Testis (tissue), 2 donors: ENCODE measurements at regions not wholly inside any gene's neighbourhood (a gene's known extent, or its start where the extent isn't known, plus 50 kb on each side); places are given as distances from the start of the nearest gene placed in this dataset.
A peak's percentile ranks its signal among the peaks of the same experiment; 100 is the strongest.
"Not testable (repeated sequence)": the region's sequence is repeated elsewhere in the genome, so short reads cannot be mapped to it uniquely, and the experiment has no call there.

Source experiments
- DNase-seq: peaks from one replicate; pipeline ENCODE4 v3.0.0-alpha.2; 2019
- H3K27ac ChIP-seq, 2 donors: fragments of 200-600 bp; sonication (generic); one replicate each; pipeline ENCODE4 v1.5.1; 2019
- H3K27me3 ChIP-seq: fragments of 200-600 bp; sonication (generic); one replicate; pipeline ENCODE4 v1.5.1; 2019
- H3K36me3 ChIP-seq: fragments of 200-600 bp; sonication (generic); one replicate; pipeline ENCODE4 v1.5.1; 2017; ENCODE audit warnings: low read depth; ENCODE audit errors: missing control alignments
- H3K4me1 ChIP-seq: fragments of 200-600 bp; sonication (generic); one replicate; pipeline ENCODE4 v1.5.1; 2019
- H3K4me3 ChIP-seq, 2 donors: fragments of 200-600 bp; sonication (generic); one replicate each; pipeline ENCODE4 v1.5.1; 2017 to 2019
- H3K9me3 ChIP-seq: fragments of 200-600 bp; sonication (generic); one replicate; pipeline ENCODE4 v1.5.1; 2017
- POLR2A ChIP-seq: fragments of 450-650 bp; IDR thresholded peaks from one replicate; pipeline ENCODE4 v1.6.1; 2017; ENCODE audit warnings: antibody characterized with exemption, mild to moderate bottlenecking, moderate library complexity
- WGBS, 2 donors: methylation state at CpG; one replicate each; pipeline ENCODE4 v1.1.5; 2018; 5-methylcytosine and 5-hydroxymethylcytosine counted together
- intact Hi-C: fragments of 100-400 bp; cut with DNase I; formaldehyde crosslinking; loops from one replicate; pipeline ENCODE4 v1.15.1; 2023; ENCODE audit warnings: low total_unique reads
- TF ChIP-seq, protein P1 (sequence below), 3 experiments: fragments of 450-650 bp in 2 of 3; fragments of 200-600 bp in 1 of 3; sonication (generic) in 1 of 3; IDR thresholded peaks; one replicate each; pipeline ENCODE4 v1.5.1; 2016 to 2019; ENCODE audit warnings: antibody characterized with exemption in 3 of 3, mild to moderate bottlenecking in 2 of 3, moderate library complexity in 1 of 3

- Histone ChIP-seq H3K27ac (no peak overlapping the region), H3K36me3 (no peaks in the 10 kb centered on the region), H3K4me1 (no peaks in the 10 kb centered on the region), H3K4me3 (no peak overlapping the region), H3K9me3 (no peaks in the 10 kb centered on the region), H3K27me3 (no peaks in the 10 kb centered on the region)
- WGBS, 2 donors = 75 to 83% methylated on average over 4 of the region's 4 CpGs
- TF ChIP-seq, protein P1, sequence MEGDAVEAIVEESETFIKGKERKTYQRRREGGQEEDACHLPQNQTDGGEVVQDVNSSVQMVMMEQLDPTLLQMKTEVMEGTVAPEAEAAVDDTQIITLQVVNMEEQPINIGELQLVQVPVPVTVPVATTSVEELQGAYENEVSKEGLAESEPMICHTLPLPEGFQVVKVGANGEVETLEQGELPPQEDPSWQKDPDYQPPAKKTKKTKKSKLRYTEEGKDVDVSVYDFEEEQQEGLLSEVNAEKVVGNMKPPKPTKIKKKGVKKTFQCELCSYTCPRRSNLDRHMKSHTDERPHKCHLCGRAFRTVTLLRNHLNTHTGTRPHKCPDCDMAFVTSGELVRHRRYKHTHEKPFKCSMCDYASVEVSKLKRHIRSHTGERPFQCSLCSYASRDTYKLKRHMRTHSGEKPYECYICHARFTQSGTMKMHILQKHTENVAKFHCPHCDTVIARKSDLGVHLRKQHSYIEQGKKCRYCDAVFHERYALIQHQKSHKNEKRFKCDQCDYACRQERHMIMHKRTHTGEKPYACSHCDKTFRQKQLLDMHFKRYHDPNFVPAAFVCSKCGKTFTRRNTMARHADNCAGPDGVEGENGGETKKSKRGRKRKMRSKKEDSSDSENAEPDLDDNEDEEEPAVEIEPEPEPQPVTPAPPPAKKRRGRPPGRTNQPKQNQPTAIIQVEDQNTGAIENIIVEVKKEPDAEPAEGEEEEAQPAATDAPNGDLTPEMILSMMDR (IDR thresholded peaks at IDR 0.05) = no peak
- no peak for TF ChIP-seq POLR2A
- DNase-seq = no peak
- intact Hi-C loops = no loop called here
Observed at GRCh38 chr12:72173974-72174373, 98.2 kb upstream of the TRHDE start.

- no peak overlapping the region for H3K4me3 ChIP-seq
- no peaks in the 10 kb centered on the region for H3K4me1 ChIP-seq
- H3K27me3 ChIP-seq = no peaks in the 10 kb centered on the region
- H3K36me3 ChIP-seq = no peaks in the 10 kb centered on the region
- H3K9me3 ChIP-seq = no peaks in the 10 kb centered on the region
- intact Hi-C loops = no loop called here
- no peak for TF ChIP-seq POLR2A
- TF ChIP-seq, protein P1 (IDR thresholded peaks at IDR 0.05) = no peak
- WGBS, 2 donors = 91 to 94% methylated on average over 2 of the region's 2 CpGs
- no peak overlapping the region for H3K27ac ChIP-seq
- no peak for DNase-seq
Observed at GRCh38 chr12:72178244-72178643, 93.9 kb upstream of the TRHDE start.

DNA sequence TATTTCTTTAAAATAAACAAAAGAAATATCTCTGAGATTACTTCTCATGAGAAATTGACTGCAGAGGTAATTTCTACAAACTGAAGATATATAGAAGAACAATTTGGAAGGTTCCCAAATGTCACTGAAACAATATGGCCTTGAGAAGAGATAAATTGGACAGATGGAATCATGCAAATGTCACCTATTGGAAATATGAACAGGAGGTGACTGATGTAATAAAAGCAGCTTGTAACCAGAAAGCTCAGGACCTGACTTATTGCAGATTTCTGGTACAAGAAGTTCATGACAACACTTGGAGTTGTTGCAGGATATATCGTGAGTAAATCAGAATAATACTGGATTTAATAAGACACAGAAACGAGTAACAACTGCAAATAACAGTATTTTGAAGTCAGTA lies 93.3 kb upstream of the TRHDE start:
- H3K27me3 ChIP-seq = no peaks in the 10 kb centered on the region
- H3K9me3 ChIP-seq = no peaks in the 10 kb centered on the region
- intact Hi-C loops = no loop called here
- no peaks in the 10 kb centered on the region for H3K4me1 ChIP-seq
- H3K36me3 ChIP-seq = no peaks in the 10 kb centered on the region
- no peak for DNase-seq
- no peak overlapping the region for H3K27ac ChIP-seq
- no peak for TF ChIP-seq POLR2A
- TF ChIP-seq, protein P1 (IDR thresholded peaks at IDR 0.05) = no peak
- H3K4me3 ChIP-seq = no peak overlapping the region
- 72% methylated on average over 2 of the region's 2 CpGs for WGBS, 2 donors

GRCh38 chr12:72179841-72180240 lies 92.3 kb upstream of the TRHDE start:
- no peak for DNase-seq
- intact Hi-C loops = no loop called here
- TF ChIP-seq, protein P1 (IDR thresholded peaks at IDR 0.05) = no peak
- no peak for TF ChIP-seq POLR2A
- H3K27me3 ChIP-seq = no peaks in the 10 kb centered on the region
- H3K4me3 ChIP-seq = no peak overlapping the region
- no peak overlapping the region for H3K27ac ChIP-seq
- H3K9me3 ChIP-seq = no peaks in the 10 kb centered on the region
- no peaks in the 10 kb centered on the region for H3K4me1 ChIP-seq
- 85 to 86% methylated on average over 1 of the region's 1 CpG for WGBS, 2 donors
- H3K36me3 ChIP-seq = no peaks in the 10 kb centered on the region

- intact Hi-C loops, H3K27ac ChIP-seq, H3K27me3 ChIP-seq, DNase-seq, H3K4me1 ChIP-seq, H3K9me3 ChIP-seq, H3K36me3 ChIP-seq: not testable (repeated sequence)
- whole genome bisulfite sequencing, 2 donors = 63% methylated on average over 33 of the region's 33 CpGs; no CpG with 5 or more reads in 1 of the 2 donors
- peak overlapping the region; percentile 15 to 39 for H3K4me3 ChIP-seq
Observed at GRCh38 chr12:72184971-72185533, 87.1 kb upstream of the TRHDE start.
